NCI-H146 treated with DMSO at 0.1 percent for 48 hours (cell line): ENCODE measurements at regions not wholly inside any gene's neighbourhood (a gene's known extent, or its start where the extent isn't known, plus 50 kb on each side); places are given as distances from the start of the nearest gene placed in this dataset.

Source experiments
- DNase-seq: peaks from one replicate; lab custom pipeline; 2025; ENCODE audit not compliant: unreplicated experiment; lab: John Stamatoyannopoulos, UW

- DNase-seq, result no peak
Observed at GRCh38 chr10:3016016-3016415, 51.3 kb upstream of the PFKP start.

- no peak for DNase-seq
Observed at GRCh38 chr10:3014968-3015367, 52.4 kb upstream of the PFKP start.

- DNase-seq, result no peak
Observed at GRCh38 chr10:3012223-3012622, 55.1 kb upstream of the PFKP start.

- no peak for DNase-seq
Observed at GRCh38 chr10:3010816-3011460, 56.4 kb upstream of the PFKP start.

- no peak for DNase-seq
Observed at GRCh38 chr10:3010334-3010733, 57.0 kb upstream of the PFKP start.

- no peak for DNase-seq
Observed at GRCh38 chr10:3009341-3009740, 58.0 kb upstream of the PFKP start.

GRCh38 chr10:3008518-3009195 lies 58.7 kb upstream of the PFKP start:
- no peak for DNase-seq

- no peak for DNase-seq
Observed at GRCh38 chr10:3006607-3007006, 60.7 kb upstream of the PFKP start.

- DNase-seq, result no peak
Observed at GRCh38 chr10:3006093-3006492, 61.3 kb upstream of the PFKP start.

- DNase-seq, result no peak
Observed at GRCh38 chr10:3002304-3002703, 65.0 kb upstream of the PFKP start.

GRCh38 chr10:3000048-3000447 lies 67.3 kb upstream of the PFKP start:
- DNase-seq, result no peak

GRCh38 chr10:2994221-2994961 lies 73.0 kb upstream of the PFKP start:
- no peak for DNase-seq

- no peak for DNase-seq
Observed at GRCh38 chr10:2993636-2994035, 73.7 kb upstream of the PFKP start.

- no peak for DNase-seq
Observed at GRCh38 chr10:2992401-2993198, 74.7 kb upstream of the PFKP start.

- peak; percentile 23 for DNase-seq
Observed at GRCh38 chr10:2990764-2991163, 76.6 kb upstream of the PFKP start.

- DNase-seq, result no peak
Observed at GRCh38 chr10:2989292-2989947, 77.9 kb upstream of the PFKP start.

- no peak for DNase-seq
Observed at GRCh38 chr10:2987185-2987768, 80.1 kb upstream of the PFKP start.

- DNase-seq, result no peak
Observed at GRCh38 chr10:2986391-2986801, 81.0 kb upstream of the PFKP start.

- DNase-seq, result no peak
Observed at GRCh38 chr10:2985729-2986232, 81.6 kb upstream of the PFKP start.

- no peak for DNase-seq
Observed at GRCh38 chr10:2984682-2985081, 82.7 kb upstream of the PFKP start.
